ENCODE measurements at regions not wholly inside any gene's neighbourhood (a gene's known extent, or its start where the extent isn't known, plus 50 kb on each side); places are given as distances from the start of the nearest gene placed in this dataset.

DNA sequence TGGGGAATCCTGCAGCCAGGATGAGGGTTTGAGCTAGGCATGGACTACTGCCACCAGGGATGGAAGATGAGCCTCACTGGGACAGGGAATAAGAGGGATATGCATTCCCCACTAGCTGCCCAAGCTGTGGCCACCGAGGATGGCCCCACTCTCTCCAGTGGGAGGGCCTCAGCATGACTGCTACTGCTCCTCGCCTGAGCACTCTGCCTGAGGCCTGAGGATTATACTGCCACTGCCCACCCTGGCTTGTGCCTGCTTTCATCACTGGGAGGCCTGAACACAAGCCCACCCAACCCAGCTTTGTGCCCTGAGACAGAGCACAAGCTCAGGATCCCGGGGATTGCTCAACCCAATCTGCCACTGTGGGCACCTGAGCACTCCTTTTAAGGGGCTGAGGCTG, 425.6 kb downstream of the RASEF start:
- no peak for TF ChIP-seq CTCF (IDR thresholded peaks at IDR 0.05; ENCODE audit: borderline replicate concordance, extremely low read depth, low read length, poor library complexity, severe bottlenecking)
- TF ChIP-seq EZH2 (IDR thresholded peaks at IDR 0.05; ENCODE audit: borderline replicate concordance, low read depth, low read length, severe bottlenecking): no peak
